AG09319 (cell line): ENCODE measurements at regions not wholly inside any gene's neighbourhood (a gene's known extent, or its start where the extent isn't known, plus 50 kb on each side); places are given as distances from the start of the nearest gene placed in this dataset.

Experiments
- DNase-seq: peaks from one replicate; pipeline ENCODE4 v3.0.0-alpha.2; 2010; ENCODE audit warnings: low read depth; ENCODE audit errors: extremely low read depth
- TF ChIP-seq, protein P1 (sequence below): IDR thresholded peaks from 2 replicates; pipeline ENCODE4 v1.5.1; 2011; ENCODE audit warnings: low read depth, mild to moderate bottlenecking, inconsistent platforms, low read length, moderate library complexity

DNA sequence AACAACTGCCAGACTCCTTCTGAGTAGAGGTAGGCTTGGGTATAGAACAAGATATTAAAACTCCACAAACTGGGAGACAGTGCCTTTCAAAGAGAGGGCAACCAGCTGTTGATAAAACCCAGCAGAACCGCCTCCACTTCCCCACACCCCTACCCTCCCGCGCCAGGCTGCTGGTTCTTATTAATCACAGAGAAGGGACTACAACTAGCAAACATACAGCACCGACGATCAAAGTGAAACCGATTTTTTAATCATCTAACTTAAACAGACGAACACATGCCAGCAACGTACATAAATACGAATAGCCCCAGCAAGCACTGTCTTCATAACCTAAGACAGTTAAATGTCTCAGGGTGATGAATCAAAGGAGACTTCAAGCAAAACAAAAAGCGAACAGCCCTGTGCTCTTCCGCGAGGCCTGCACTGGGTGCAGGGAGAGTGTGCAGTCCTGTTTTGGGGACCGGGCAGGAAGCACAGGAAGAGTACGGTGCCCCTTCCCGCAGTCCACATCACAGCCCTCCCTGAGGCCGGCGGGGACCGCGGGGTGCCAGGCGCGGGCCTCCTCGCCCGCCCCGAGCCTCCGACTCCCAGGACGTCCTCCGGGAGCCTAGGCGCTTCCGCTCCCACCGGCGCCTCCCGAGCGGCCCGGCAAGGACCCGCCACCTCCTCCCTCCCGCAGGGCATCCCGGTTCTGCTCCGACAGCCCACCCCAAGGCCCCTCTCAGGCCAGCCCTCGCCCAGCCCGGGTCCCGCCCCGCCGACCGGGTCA is 75.1 kb upstream of the VGLL4 start:
- TF ChIP-seq, protein P1, sequence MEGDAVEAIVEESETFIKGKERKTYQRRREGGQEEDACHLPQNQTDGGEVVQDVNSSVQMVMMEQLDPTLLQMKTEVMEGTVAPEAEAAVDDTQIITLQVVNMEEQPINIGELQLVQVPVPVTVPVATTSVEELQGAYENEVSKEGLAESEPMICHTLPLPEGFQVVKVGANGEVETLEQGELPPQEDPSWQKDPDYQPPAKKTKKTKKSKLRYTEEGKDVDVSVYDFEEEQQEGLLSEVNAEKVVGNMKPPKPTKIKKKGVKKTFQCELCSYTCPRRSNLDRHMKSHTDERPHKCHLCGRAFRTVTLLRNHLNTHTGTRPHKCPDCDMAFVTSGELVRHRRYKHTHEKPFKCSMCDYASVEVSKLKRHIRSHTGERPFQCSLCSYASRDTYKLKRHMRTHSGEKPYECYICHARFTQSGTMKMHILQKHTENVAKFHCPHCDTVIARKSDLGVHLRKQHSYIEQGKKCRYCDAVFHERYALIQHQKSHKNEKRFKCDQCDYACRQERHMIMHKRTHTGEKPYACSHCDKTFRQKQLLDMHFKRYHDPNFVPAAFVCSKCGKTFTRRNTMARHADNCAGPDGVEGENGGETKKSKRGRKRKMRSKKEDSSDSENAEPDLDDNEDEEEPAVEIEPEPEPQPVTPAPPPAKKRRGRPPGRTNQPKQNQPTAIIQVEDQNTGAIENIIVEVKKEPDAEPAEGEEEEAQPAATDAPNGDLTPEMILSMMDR, result no peak
- no peak for DNase-seq

DNA sequence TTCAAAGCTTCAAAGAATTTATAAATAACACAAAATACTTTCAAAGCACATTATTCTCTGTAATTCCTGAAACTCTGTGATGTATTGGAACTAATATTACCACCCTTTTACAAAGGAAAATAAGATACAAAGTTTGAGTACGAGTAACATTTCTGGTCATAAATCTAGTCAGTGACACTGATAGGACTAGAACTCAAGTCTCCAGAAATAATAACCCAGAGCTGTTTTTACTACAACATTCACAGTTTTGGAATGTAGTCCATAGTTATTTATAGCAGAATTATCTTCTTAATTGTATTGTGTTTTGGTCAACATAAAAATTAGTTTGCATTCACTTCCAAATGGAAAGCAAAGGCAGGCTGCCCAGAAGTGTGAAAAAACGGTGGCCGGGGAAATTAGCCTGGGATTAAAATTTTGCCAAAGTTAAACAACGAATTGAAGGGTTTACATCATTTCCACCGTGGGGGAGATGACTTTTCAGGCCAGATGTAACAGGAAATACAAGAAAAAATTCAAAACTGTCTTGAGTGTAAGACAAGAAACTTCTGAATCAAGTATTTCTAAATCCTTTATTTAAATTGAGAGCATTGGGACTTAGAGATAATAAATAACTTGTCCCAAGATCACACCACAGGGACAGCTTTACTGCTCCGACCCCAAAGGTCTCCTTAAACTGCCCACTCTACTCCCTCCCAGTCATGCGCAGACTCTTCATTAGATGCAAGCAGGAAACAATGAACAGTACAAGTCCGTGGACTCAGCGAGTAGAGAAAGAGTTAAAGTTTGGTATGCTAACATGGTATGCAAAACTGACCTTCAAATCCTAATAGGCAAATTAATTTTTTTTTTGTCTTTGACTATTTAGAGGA is 74.3 kb upstream of the VGLL4 start:
- no peak for DNase-seq
- TF ChIP-seq, protein P1, result no peak

DNA sequence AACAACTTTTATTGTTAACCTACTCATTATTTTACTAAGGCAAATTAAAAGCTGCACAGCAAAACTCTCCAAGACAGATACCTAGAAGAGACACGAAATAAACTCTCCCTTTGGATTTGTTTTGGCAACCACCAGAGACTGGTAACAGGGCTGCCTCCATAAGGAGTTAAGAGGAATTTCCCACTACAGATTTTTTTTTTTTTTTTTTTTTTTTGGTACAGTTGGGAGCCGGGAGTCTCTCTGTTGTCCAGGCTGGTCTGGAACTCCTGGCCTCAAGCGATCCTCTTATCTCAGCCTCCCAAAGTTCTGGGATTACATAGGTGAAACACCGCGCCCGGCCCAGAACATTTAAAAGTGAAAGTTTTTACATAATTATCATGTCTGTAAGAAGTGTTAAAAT is 73.6 kb upstream of the VGLL4 start:
- TF ChIP-seq, protein P1, result no peak
- no peak for DNase-seq

DNA sequence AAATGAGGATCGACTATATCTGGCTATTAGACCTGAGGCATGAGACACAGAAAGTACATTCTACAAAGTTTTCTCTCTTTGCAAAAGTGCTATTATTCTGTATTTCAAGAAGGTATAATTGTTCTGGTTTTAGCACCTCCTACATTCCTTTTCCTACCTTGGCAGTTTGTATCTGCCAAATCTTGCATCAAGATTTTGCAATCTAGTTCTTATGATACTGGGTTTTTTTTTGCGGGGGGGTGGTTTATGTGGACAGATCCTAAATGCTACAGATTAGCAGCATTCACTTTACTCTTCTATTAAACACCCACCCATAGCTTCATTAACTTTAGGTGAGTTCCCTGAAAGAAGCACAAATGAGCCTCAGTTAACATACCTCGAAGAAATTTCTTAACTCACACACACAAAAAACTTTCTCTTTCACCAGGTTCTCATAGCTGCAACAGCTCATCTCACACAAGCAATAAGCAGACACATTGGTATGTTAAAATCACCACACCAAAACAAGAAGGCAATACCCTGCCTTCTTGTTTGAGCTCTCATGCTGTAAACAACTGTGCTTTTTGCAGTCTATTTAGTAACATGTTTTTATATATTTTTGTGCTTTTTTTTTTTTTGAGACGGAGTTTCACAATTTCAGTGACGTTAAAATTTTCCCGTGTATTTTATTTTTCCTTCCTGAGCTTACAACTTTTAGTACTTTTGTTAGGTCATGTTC is 73.0 kb upstream of the VGLL4 start:
- TF ChIP-seq, protein P1, result no peak
- no peak for DNase-seq

DNA sequence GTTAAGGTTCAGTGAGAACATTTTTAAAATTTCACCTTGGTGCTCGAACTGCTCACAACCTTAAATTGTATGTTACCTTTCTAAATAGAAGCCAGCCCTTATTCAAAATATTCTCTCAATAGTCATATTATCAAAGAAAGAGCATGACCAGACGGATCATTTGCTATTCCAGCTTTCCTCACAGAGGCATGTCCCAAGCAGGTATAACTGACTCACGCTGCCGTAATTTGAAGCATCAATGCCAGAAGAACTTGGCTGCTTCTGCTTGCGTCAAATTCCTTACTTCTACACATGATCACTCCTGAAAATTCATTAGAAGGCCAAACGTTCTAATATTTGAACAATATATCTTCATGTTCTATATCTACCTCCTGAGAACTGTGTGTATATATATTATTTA is 69.5 kb upstream of the VGLL4 start:
- no peak for DNase-seq

DNA sequence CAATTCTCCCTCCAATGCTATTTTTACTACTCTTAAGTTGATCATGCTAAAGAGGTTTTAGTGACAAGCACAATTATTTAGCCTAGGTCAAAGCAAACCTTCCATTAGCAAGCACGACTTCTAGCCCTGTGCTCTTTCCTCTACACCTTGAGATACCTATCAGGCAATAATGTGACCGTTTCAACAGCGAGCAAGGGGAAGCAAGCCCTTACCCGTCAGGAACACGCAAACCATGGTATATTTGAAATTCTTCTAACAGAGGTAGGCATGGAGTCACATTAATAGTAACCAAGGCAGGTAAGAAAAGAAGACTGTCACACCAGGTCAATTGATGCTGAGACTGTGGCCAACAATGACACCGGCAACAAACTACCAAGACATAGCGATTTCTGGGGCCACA is 68.9 kb upstream of the VGLL4 start:
- TF ChIP-seq, protein P1, result no peak
- no peak for DNase-seq

More for the DNA sequence above, 69.5 kb upstream of the VGLL4 start:
- TF ChIP-seq, protein P1, result no peak

DNA sequence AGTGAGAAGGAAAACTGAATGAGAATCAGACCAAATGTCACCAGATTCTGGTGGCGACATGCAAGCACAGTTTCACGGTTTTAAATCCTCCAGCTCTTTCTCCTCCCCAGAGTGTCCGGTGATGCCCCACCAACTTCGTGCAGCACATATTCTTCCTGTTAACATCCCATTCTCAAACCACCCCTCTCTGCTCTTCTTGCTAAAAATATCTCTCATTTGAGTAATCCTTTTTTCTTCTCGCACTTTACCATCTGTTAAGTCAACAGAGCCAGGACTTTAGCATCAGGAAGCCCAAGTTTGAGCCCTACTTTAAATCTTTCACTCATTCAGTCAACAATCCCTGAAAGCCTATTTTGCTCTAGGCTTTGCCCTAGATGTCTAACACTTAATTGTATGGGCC is 68.2 kb upstream of the VGLL4 start:
- DNase-seq, result no peak
- TF ChIP-seq, protein P1, result no peak
